ENCODE measurements at regions not wholly inside any gene's neighbourhood (a gene's known extent, or its start where the extent isn't known, plus 50 kb on each side); places are given as distances from the start of the nearest gene placed in this dataset.

- H3K4me3 ChIP-seq (ENCODE audit: low read depth in 1 of 2, low read length in 2 of 2), result no peak overlapping the region
- no peak overlapping the region for H3K27ac ChIP-seq (ENCODE audit: low read length)
- peaks cover 0 to 13% of the 10 kb centered on the region in 2 donors for H3K4me1 ChIP-seq (ENCODE audit: control insufficient read depth in 1 of 2, insufficient read depth in 2 of 2, low read length in 2 of 2)
- H3K9me3 ChIP-seq (ENCODE audit: control insufficient read depth in 1 of 2, low read length in 2 of 2), result no peaks in the 10 kb centered on the region
- no peaks in the 10 kb centered on the region for H3K36me3 ChIP-seq (ENCODE audit: control insufficient read depth in 1 of 2, insufficient read depth in 2 of 2, low read length in 2 of 2)
- no peaks in the 10 kb centered on the region for H3K27me3 ChIP-seq (ENCODE audit: low read depth, low read length)
Measured at GRCh38 chr1:239735111-239735510, 348.7 kb downstream of the CHRM3 start.

DNA sequence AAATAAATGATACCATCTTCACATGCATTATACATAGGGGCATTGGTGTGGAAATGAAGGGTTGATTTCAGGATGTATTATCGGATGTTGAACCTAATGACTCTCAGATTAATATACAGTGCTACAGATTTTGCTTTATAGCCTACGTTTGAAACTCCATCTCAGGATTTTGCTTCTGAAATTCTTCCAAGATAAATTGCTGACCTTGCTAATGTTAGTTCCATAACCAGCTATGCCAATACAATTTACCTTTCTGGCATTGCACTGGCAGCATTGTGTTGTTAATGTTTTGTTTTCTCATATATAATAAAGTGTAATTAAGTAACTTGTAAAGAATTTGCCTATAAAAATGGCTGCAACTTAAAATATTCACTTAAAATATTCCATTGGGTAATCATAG lies 350.1 kb downstream of the CHRM3 start:
- H3K36me3 ChIP-seq (ENCODE audit: control insufficient read depth in 1 of 2, insufficient read depth in 2 of 2, low read length in 2 of 2), result no peaks in the 10 kb centered on the region
- no peak overlapping the region for H3K27ac ChIP-seq (ENCODE audit: low read length)
- H3K9me3 ChIP-seq (ENCODE audit: control insufficient read depth in 1 of 2, low read length in 2 of 2), result no peaks in the 10 kb centered on the region
- no peak overlapping the region for H3K4me3 ChIP-seq (ENCODE audit: low read depth in 1 of 2, low read length in 2 of 2)
- H3K4me1 ChIP-seq (ENCODE audit: control insufficient read depth in 1 of 2, insufficient read depth in 2 of 2, low read length in 2 of 2), result peaks cover 0 to 13% of the 10 kb centered on the region in 2 donors
- no peaks in the 10 kb centered on the region for H3K27me3 ChIP-seq (ENCODE audit: low read depth, low read length)

DNA sequence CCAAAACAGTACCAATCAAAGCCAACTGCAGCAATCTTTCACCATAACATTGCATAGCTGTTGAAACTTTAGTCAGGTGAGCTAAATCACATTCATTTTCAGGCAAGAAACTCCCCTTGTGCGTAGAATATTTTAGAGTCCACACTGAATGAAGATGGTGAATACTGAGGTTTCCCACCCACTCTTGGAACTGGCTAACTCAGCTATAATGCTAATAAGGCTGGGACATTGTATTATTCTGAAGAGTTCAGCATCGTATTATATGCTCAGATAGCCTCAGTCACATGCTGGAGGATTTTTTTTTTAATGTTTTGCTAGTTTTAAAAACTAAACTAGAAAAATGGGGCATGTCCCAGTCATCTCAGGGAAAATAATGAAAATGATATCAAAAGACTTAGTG lies 352.3 kb upstream of the FMN2 start:
- peaks cover 0 to 13% of the 10 kb centered on the region in 2 donors for H3K4me1 ChIP-seq (ENCODE audit: control insufficient read depth in 1 of 2, insufficient read depth in 2 of 2, low read length in 2 of 2)
- H3K9me3 ChIP-seq (ENCODE audit: control insufficient read depth in 1 of 2, low read length in 2 of 2), result no peaks in the 10 kb centered on the region
- no peak overlapping the region for H3K4me3 ChIP-seq (ENCODE audit: low read depth in 1 of 2, low read length in 2 of 2)
- no peaks in the 10 kb centered on the region for H3K36me3 ChIP-seq (ENCODE audit: control insufficient read depth in 1 of 2, insufficient read depth in 2 of 2, low read length in 2 of 2)
- no peaks in the 10 kb centered on the region for H3K27me3 ChIP-seq (ENCODE audit: low read depth, low read length)
- no peak overlapping the region for H3K27ac ChIP-seq (ENCODE audit: low read length)

GRCh38 chr1:239739919-239740318 lies 351.8 kb upstream of the FMN2 start:
- H3K4me1 ChIP-seq (ENCODE audit: control insufficient read depth in 1 of 2, insufficient read depth in 2 of 2, low read length in 2 of 2), result peaks cover 0 to 13% of the 10 kb centered on the region in 2 donors
- H3K9me3 ChIP-seq (ENCODE audit: control insufficient read depth in 1 of 2, low read length in 2 of 2), result no peaks in the 10 kb centered on the region
- H3K36me3 ChIP-seq (ENCODE audit: control insufficient read depth in 1 of 2, insufficient read depth in 2 of 2, low read length in 2 of 2), result no peaks in the 10 kb centered on the region
- H3K27ac ChIP-seq (ENCODE audit: low read length), result no peak overlapping the region
- H3K27me3 ChIP-seq (ENCODE audit: low read depth, low read length), result no peaks in the 10 kb centered on the region
- H3K4me3 ChIP-seq (ENCODE audit: low read depth in 1 of 2, low read length in 2 of 2), result no peak overlapping the region

- Histone ChIP-seq H3K4me1 (ENCODE audit: control insufficient read depth in 1 of 2, insufficient read depth in 2 of 2, low read length in 2 of 2) (peaks cover 0 to 13% of the 10 kb centered on the region in 2 donors), H3K27me3 (ENCODE audit: low read depth, low read length) (no peaks in the 10 kb centered on the region), H3K36me3 (ENCODE audit: control insufficient read depth in 1 of 2, insufficient read depth in 2 of 2, low read length in 2 of 2) (no peaks in the 10 kb centered on the region), H3K9me3 (ENCODE audit: control insufficient read depth in 1 of 2, low read length in 2 of 2) (no peaks in the 10 kb centered on the region), H3K27ac (ENCODE audit: low read length) (no peak overlapping the region), H3K4me3 (ENCODE audit: low read depth in 1 of 2, low read length in 2 of 2) (no peak overlapping the region)
Measured at GRCh38 chr1:239742416-239743109, 349.1 kb upstream of the FMN2 start.

DNA sequence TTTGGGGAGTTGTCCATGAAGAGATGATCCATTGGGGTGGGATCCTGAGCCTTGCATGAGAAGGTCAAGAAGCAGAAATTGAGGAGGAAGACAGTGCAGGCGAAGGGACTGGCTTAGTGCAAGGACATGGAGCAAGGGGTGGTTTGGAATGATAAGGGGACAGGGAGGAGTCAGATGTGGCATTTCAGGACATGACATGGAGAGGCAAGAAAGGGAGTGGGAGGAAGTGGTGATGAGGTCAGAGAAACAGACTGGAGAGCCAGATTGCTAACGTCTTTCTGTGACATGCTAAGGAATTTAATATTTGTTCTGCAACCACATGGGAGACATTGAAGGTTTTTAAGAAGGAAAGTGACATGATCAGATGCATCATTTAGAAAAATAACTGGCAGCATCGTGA lies 346.8 kb upstream of the FMN2 start:
- no peaks in the 10 kb centered on the region for H3K9me3 ChIP-seq (ENCODE audit: control insufficient read depth in 1 of 2, low read length in 2 of 2)
- no peaks in the 10 kb centered on the region for H3K27me3 ChIP-seq (ENCODE audit: low read depth, low read length)
- no peak overlapping the region for H3K4me3 ChIP-seq (ENCODE audit: low read depth in 1 of 2, low read length in 2 of 2)
- H3K4me1 ChIP-seq (ENCODE audit: control insufficient read depth in 1 of 2, insufficient read depth in 2 of 2, low read length in 2 of 2), result peaks cover 0 to 3% of the 10 kb centered on the region in 2 donors
- H3K36me3 ChIP-seq (ENCODE audit: control insufficient read depth in 1 of 2, insufficient read depth in 2 of 2, low read length in 2 of 2), result no peaks in the 10 kb centered on the region
- H3K27ac ChIP-seq (ENCODE audit: low read length), result no peak overlapping the region

GRCh38 chr1:239755107-239755912 lies 336.4 kb upstream of the FMN2 start:
- H3K27me3 ChIP-seq (ENCODE audit: low read depth, low read length), result no peaks in the 10 kb centered on the region
- no peak overlapping the region for H3K4me3 ChIP-seq (ENCODE audit: low read depth in 1 of 2, low read length in 2 of 2)
- no peak overlapping the region for H3K27ac ChIP-seq (ENCODE audit: low read length)
- H3K36me3 ChIP-seq (ENCODE audit: control insufficient read depth in 1 of 2, insufficient read depth in 2 of 2, low read length in 2 of 2), result no peaks in the 10 kb centered on the region
- H3K4me1 ChIP-seq (ENCODE audit: control insufficient read depth in 1 of 2, insufficient read depth in 2 of 2, low read length in 2 of 2), result no peaks in the 10 kb centered on the region
- no peaks in the 10 kb centered on the region for H3K9me3 ChIP-seq (ENCODE audit: control insufficient read depth in 1 of 2, low read length in 2 of 2)

- Histone ChIP-seq H3K27ac (ENCODE audit: low read length) (no peak overlapping the region), H3K4me3 (ENCODE audit: low read depth in 1 of 2, low read length in 2 of 2) (no peak overlapping the region), H3K27me3 (ENCODE audit: low read depth, low read length) (no peaks in the 10 kb centered on the region), H3K9me3 (ENCODE audit: control insufficient read depth in 1 of 2, low read length in 2 of 2) (no peaks in the 10 kb centered on the region), H3K36me3 (ENCODE audit: control insufficient read depth in 1 of 2, insufficient read depth in 2 of 2, low read length in 2 of 2) (no peaks in the 10 kb centered on the region), H3K4me1 (ENCODE audit: control insufficient read depth in 1 of 2, insufficient read depth in 2 of 2, low read length in 2 of 2) (no peaks in the 10 kb centered on the region)
Measured at GRCh38 chr1:239757716-239758115, 334.0 kb upstream of the FMN2 start.

- Histone ChIP-seq H3K27ac (ENCODE audit: low read length) (no peak overlapping the region), H3K9me3 (ENCODE audit: control insufficient read depth in 1 of 2, low read length in 2 of 2) (no peaks in the 10 kb centered on the region), H3K27me3 (ENCODE audit: low read depth, low read length) (no peaks in the 10 kb centered on the region), H3K4me1 (ENCODE audit: control insufficient read depth in 1 of 2, insufficient read depth in 2 of 2, low read length in 2 of 2) (no peaks in the 10 kb centered on the region), H3K4me3 (ENCODE audit: low read depth in 1 of 2, low read length in 2 of 2) (no peak overlapping the region), H3K36me3 (ENCODE audit: control insufficient read depth in 1 of 2, insufficient read depth in 2 of 2, low read length in 2 of 2) (no peaks in the 10 kb centered on the region)
Measured at GRCh38 chr1:239758756-239759155, 332.9 kb upstream of the FMN2 start.

GRCh38 chr1:239761509-239761908 lies 330.2 kb upstream of the FMN2 start:
- no peak overlapping the region for H3K4me3 ChIP-seq (ENCODE audit: low read depth in 1 of 2, low read length in 2 of 2)
- H3K4me1 ChIP-seq (ENCODE audit: control insufficient read depth in 1 of 2, insufficient read depth in 2 of 2, low read length in 2 of 2), result no peaks in the 10 kb centered on the region
- H3K27me3 ChIP-seq (ENCODE audit: low read depth, low read length), result no peaks in the 10 kb centered on the region
- H3K27ac ChIP-seq (ENCODE audit: low read length), result no peak overlapping the region
- no peaks in the 10 kb centered on the region for H3K9me3 ChIP-seq (ENCODE audit: control insufficient read depth in 1 of 2, low read length in 2 of 2)
- no peaks in the 10 kb centered on the region for H3K36me3 ChIP-seq (ENCODE audit: control insufficient read depth in 1 of 2, insufficient read depth in 2 of 2, low read length in 2 of 2)

DNA sequence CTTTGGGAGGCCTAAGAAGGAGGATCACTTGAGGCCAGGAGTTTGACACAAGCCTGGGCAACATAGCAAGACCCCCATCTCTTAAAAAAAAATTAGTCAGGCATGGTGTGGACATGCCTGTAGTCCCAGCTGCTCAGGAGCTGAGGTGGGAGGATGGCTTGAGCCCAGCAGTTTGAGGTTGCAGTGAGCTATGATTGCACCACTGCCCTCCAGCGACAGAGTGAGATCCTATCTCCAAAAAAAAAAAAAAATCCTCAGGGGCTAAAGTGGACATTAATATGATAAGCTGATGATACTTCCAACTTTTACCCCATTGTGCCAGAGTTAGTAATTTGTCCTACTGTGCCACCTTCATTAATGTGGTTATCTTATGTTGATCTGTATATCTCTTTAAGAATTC lies 327.8 kb upstream of the FMN2 start:
- H3K27ac ChIP-seq (ENCODE audit: low read length), result no peak overlapping the region
- no peaks in the 10 kb centered on the region for H3K36me3 ChIP-seq (ENCODE audit: control insufficient read depth in 1 of 2, insufficient read depth in 2 of 2, low read length in 2 of 2)
- no peak overlapping the region for H3K4me3 ChIP-seq (ENCODE audit: low read depth in 1 of 2, low read length in 2 of 2)
- H3K9me3 ChIP-seq (ENCODE audit: control insufficient read depth in 1 of 2, low read length in 2 of 2), result no peaks in the 10 kb centered on the region
- H3K27me3 ChIP-seq (ENCODE audit: low read depth, low read length), result no peaks in the 10 kb centered on the region
- H3K4me1 ChIP-seq (ENCODE audit: control insufficient read depth in 1 of 2, insufficient read depth in 2 of 2, low read length in 2 of 2), result no peaks in the 10 kb centered on the region

All from muscle layer of duodenum (tissue), 2 donors.